ENCODE measurements at regions not wholly inside any gene's neighbourhood (a gene's known extent, or its start where the extent isn't known, plus 50 kb on each side); places are given as distances from the start of the nearest gene placed in this dataset.
"Not testable (repeated sequence)": the region's sequence is repeated elsewhere in the genome, so short reads cannot be mapped to it uniquely, and the experiment has no call there.

DNA sequence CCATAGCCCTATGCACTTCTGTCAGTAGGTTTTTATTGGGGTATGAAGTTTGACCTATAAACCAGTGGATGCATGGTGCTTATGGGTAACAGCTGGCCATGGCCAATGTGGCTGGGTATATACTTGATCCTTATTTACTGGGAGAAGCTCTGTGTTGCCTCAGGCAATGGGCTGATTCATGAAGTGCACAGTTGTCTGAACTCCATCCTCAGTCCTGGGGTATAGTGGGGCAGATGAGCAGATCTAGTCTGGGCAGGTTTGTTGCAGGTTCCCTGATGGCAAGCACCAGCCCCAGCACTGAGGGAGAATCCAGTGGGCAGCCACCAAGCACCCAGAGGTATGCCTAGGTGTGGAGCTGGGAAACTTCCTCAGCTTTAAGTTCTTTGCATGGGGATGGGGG is 274.4 kb downstream of the TDRD3 start:
- no peak for DNase-seq

DNA sequence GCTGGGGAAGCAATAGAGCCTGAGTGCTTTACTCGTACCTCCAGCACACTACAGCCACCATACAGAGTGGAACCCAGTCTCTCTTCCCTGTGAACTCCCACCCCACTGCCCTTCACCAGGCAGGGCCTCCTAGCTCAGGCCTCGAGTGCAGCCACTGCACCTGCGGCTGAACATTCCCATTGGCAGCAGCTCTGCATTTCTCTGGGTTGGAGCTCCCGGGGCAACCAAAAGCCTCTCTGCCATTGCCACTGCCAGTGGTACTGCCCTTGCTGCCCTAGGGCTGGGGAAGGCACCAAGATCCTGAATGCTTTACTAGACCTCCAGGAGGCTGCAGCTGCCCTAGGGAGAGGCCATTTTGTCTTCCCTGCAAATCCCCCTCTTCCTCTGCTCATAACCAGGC is 266.8 kb downstream of the TDRD3 start:
- no peak for DNase-seq

DNA sequence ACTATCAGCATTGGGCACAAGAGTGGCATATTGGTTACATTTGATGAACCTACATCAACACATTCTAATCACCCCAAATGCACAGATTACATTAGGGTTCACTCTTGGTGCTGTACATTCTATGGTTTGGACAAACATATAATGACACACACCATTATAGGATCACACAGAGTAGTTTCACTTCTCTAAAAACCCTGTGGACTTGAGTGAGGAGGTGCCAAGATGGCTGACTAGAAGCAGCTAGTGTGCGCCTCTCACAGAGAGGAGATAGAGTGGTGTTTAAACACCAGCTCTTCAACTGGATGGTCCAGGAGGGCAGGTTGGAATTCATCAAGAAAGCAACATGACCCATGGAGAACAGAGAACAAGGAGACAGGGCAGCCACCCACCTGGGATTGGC is 265.6 kb downstream of the TDRD3 start:
- DNase-seq: peak; percentile 50

DNA sequence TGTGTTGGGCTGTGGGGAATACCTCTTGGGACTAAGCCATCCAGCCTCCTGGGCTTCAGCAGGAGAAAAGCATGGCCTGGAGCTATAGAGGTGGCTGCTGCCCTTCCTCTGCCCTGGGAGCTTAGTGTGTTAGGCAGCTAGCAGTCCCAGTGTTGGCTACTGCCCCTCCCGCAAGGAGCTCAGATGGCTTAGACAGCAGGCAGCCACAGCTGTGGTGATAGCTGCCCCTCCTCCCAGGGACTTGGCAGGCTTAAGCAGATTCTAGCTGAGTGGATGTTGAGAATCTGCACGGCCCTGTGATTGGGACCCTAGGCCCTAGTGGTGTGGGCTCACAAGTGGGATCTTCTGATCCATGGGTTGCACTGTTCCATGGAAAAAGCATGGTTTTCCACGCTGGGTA is 264.5 kb downstream of the TDRD3 start:
- DNase-seq: peak; percentile 53

DNA sequence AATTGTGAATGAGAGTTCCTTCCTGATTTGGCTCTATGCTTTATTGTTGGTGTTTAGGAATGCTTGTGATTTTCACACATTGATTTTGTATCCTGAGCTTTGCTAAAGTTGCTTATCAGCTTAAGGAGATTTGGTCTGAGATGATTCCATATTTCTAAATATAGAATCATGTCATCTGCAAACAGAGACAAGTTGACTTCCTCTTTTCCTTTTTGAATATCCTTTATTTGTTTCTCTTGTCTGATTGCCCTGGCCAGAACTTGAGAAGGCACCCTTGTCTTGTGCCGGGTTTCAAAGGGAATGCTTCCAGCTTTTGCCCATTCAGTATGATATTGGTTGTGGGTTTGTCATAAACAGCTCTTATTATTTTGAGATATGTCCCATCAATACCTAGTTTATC is 260.6 kb downstream of the TDRD3 start:
- DNase-seq: not testable (repeated sequence)

DNA sequence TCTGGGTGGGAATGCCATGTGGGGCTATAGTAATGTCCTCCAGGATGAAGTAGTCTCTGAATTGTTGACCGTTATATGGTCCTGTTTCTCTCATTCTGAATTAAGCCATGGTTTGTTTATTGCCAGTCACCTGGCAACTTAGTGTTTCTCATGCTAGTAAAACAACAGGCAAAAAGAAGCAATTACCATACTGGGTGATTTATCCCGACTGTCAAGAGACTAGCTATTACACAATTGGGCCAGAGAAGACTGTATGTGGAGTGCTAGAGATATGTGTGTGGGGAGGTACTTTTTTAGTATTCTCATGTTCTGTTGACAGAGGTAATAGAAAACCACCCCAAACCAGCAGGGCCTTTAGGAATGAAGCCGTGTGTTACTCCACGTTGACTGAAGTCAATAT is 258.2 kb downstream of the TDRD3 start:
- no peak for DNase-seq

DNA sequence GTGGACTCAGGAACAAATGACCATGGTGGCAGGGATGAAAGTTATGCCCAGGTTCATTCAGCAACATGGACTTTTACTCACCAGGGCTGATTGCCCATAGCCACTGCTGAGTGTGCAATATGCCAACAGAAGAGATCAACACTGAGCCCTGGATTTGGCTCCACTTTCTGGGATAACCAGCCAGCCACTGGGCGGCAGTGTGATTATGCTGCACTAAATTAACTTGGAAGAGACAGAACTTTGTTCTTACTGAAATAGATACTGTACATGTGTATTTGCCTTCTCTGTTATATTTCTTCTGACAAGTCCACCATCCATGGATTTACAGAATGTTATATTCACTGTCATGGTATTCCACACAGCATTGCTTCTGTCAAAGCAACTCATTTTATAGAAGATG is 257.4 kb downstream of the TDRD3 start:
- peak; percentile 40 for DNase-seq

DNA sequence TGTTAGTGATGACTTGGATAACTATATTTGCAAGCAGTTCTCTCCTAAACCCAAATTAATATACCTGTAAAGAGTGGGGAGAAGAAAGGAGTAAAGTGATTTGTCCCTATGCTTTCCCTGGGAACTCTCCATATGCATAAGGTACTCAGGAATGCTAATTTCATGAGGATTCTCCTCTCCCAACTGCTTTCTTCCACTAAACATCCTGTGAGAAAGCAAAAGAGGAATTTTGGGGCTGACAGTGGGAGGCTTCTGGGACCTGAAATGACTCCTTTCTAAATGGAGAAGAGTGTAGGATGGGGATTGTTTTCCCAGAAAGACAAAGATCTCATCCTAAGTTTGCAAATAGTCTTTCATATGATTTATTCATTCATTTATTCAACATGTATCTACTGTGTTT is 250.5 kb downstream of the TDRD3 start:
- DNase-seq: no peak

DNA sequence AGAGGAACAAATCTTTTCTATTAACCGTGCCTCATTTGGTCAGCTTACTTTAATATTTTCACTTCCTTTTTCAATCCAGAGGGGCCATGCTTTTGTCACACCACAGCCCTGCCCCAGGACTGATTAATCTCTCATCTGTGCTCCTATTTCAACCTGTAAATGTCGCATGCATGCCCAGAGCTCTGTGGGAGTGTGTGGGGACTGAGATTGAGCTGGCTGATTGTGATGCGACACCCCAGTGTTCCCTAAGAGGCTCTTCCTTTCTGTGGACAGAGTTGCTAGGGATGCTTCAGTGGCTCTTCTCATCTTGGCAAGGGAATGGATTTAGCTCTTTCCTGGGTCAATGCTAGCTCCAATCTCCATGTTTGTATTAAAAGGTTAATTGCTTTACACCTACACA is 249.6 kb downstream of the TDRD3 start:
- peak; percentile 8 for DNase-seq

DNA sequence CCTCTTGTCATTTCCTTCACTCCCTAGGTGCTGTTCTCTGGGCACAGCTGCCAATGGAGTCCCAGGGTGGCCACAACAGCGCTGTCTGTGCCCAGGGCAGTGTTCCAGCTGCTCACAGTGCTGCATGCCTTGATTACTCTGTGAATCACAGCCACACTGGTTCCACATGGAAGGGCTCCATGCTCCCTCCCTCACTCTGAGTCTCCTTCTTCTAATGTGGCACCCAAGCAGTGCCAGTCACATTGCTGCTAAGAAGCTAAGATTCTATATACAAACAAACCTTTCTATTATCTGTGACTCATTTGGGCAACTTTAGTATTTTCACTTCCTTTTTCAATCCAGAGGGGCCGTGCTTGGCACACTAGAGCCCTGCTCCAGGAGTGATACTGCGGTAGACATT is 248.7 kb downstream of the TDRD3 start:
- DNase-seq: peak; percentile 65

DNA sequence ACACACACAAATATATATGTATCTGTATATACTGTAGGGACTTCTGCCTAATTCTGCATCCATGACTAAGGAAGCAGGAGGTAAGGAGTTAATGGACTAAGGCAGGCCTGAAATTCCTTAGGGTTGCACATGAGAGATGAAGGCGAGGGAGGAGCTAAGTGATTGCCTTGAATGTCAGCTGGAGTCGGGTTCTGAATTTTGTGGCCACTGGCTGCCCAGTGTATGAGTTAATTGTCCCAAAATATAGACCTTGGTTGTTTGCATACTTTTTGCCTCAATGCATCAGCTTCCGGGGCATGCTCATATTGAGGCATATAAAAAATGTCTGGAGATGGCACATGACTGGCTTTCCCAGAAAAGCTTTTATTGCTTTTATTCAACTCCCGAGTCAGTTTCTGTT is 245.5 kb downstream of the TDRD3 start:
- no peak for DNase-seq

DNA sequence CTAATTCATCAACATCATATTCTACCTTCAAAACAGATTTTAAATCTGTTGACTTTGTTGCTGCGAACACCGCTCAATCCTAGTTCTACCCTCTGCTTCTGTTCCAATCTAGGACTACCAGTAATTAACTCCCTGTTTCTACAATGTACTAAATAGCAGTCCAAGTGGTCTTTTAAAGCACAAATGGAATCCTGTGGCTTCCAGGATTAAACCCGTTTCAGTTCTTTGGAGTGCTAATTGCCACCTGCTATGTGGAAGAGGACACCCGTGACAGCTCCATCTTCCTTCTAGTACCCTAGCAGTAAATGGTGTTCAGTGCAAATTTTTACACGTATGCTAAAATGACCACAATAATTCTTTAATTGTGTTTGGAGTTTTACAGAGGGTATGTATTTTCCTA is 232.1 kb downstream of the TDRD3 start:
- no peak for DNase-seq

DNA sequence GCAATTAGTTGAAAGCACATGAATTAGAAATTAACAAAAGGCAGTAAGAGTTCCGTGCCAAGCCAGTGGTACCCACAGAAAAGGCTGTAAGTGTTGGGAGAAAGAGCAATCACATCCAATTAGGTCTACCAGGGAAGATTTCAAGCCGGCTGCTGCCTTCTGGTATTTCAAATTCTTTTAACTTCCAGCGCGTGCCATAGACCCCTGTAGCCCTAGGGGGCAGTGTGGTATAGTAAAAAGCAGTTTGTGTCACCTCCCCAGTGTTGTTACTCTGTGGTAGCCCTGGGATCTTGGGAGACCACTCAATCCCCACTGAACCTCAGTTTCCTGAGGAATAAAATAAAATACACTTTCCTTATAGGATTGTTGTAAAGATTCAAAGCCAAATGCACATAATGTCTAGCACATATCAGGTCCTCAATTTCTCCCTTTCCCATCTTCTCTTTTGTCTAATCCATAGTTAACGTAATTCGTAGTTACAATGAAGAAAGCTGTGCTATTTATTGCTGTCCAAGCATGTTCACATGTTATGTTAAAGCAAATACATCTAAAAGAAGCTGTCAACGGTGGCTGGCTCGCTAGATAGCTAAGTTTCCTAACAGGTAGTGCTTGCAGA is 230.2 kb downstream of the TDRD3 start:
- peak; percentile 49 for DNase-seq
